Testis (tissue), 2 donors: ENCODE measurements at regions not wholly inside any gene's neighbourhood (a gene's known extent, or its start where the extent isn't known, plus 50 kb on each side); places are given as distances from the start of the nearest gene placed in this dataset.

Source experiments
- POLR2A ChIP-seq: fragments of 450-650 bp; IDR thresholded peaks from one replicate; pipeline ENCODE4 v1.6.1; 2017; ENCODE audit warnings: antibody characterized with exemption, mild to moderate bottlenecking, moderate library complexity
- TF ChIP-seq, protein P1 (sequence below), 3 experiments: fragments of 450-650 bp in 2 of 3; fragments of 200-600 bp in 1 of 3; sonication (generic) in 1 of 3; IDR thresholded peaks; one replicate each; pipeline ENCODE4 v1.5.1; 2016 to 2019; ENCODE audit warnings: antibody characterized with exemption in 3 of 3, mild to moderate bottlenecking in 2 of 3, moderate library complexity in 1 of 3

DNA sequence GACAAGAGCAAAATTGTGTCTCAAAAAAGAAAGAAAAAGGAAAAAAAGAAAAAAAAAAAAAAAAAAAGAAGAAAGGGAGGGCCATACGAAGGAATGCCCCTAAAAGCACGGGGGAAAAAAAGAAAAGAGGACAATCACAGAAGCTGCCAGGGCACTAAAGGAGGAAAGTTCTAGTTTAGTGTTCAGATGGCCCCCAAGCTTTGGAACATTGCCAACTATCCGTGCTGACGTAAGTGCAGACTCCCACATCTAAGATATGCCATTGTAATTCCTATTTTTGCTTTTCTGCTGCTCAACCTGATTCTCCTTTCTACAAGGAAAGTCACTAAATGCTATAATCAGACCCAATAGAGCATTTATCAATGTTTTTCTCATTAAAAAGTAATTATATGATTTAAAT lies 842.1 kb downstream of the KCNJ2 start:
- TF ChIP-seq, protein P1, sequence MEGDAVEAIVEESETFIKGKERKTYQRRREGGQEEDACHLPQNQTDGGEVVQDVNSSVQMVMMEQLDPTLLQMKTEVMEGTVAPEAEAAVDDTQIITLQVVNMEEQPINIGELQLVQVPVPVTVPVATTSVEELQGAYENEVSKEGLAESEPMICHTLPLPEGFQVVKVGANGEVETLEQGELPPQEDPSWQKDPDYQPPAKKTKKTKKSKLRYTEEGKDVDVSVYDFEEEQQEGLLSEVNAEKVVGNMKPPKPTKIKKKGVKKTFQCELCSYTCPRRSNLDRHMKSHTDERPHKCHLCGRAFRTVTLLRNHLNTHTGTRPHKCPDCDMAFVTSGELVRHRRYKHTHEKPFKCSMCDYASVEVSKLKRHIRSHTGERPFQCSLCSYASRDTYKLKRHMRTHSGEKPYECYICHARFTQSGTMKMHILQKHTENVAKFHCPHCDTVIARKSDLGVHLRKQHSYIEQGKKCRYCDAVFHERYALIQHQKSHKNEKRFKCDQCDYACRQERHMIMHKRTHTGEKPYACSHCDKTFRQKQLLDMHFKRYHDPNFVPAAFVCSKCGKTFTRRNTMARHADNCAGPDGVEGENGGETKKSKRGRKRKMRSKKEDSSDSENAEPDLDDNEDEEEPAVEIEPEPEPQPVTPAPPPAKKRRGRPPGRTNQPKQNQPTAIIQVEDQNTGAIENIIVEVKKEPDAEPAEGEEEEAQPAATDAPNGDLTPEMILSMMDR (IDR thresholded peaks at IDR 0.05), result no peak
- TF ChIP-seq POLR2A, result no peak
